AML-193 (cell line): ENCODE measurements at regions not wholly inside any gene's neighbourhood (a gene's known extent, or its start where the extent isn't known, plus 50 kb on each side); places are given as distances from the start of the nearest gene placed in this dataset.
A peak's percentile ranks its signal among the peaks of the same experiment; 100 is the strongest.
"Not testable (repeated sequence)": the region's sequence is repeated elsewhere in the genome, so short reads cannot be mapped to it uniquely, and the experiment has no call there.

Source experiments
- DNase-seq, 2 experiments: peaks; one replicate each; lab custom pipeline; 2025; lab: John Stamatoyannopoulos, UW

DNA sequence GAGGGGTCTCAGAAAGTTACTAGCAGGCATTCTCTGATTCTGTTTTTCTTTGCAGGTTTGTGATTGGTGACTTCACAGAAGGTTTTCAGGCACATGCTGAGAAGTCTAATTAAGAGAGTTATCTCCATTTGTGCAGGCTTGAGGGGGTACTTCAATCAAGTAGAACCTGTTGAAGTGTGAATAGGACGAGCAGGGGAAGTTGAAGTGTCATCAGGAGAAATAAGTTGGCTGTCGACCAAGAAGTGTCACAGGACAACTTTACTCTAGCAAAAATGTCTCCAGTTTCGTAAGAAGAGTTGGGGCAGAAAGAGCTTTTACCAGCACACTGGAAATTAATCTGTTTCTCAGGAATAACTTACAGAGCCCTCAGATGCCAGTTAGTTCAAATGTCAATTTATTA is 576.5 kb upstream of the SLITRK5 start:
- peak; percentile 60 to 64 for DNase-seq

DNA sequence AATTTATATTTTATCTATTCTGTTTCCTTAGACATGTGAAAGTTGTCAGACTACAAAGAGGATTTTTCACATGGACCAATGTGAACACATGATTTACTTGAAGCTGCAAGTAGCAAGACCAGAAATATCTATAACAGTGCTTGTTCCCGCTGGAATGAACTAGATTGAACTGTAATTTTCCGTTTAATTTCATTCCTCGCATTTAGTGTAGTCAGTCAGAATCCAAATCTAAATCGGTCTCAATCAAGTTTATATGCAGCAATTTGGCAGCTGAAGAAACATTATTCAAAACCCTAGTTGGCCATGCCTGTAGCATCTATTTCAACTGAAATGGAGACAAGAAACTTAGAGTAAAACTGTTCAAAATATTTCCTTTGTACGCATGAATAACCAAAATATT is 570.7 kb upstream of the SLITRK5 start:
- DNase-seq: no peak

DNA sequence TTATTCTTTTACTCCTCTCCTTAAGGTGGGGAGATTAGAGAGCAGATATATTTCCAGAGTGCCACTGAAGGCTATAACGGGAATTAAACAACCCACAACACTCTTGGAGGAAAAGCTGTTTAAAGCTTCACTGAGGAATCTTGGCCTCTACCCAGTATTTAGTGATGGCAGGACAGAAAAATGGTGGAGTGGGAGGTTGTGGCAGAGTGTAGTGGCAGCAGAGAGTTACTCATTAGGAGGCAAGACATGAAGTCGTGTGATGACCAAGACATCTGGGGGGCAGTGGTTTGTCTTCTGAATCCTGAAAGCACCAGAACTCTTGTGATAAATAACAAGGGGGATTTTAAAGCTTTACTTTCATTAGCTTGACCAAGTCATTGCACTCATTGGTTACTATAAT is 563.5 kb upstream of the SLITRK5 start:
- no peak for DNase-seq

DNA sequence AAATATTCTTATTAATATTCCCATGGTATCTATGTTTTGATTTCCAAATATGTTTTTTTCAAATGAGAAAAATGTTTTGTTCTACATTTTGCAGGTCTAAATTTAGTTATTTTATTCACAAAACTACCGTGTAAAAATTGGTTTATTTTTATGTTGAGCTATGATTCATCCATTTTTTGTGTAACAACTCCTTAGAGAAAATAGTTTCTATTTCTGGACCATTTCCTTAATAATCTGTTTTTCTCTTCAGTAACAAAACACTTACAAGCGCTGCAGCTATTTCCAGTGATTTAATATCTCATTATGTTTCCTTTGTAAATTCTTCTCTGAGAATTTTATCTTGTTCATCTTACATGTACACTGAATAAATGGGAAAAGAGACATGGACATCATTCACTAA is 550.7 kb upstream of the SLITRK5 start:
- DNase-seq: no peak

DNA sequence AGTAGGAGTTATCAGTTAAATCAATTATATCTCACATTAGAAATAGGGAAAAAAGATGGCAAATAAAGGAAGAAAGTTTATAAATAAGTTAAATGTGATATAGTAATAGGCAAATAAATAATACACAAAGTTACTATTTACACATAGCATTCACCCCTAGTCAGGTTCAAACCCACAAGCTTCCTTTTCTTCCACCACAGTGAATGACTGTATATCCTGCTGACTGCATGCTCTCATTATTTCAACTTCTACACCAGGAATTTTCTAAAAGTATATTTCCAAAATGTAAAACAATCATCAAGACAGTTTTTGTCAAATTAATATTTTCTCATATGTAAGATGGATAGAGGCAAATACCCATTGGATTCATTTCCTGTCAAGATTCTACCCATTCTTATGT is 548.6 kb upstream of the SLITRK5 start:
- DNase-seq: peak; percentile 34 to 56

DNA sequence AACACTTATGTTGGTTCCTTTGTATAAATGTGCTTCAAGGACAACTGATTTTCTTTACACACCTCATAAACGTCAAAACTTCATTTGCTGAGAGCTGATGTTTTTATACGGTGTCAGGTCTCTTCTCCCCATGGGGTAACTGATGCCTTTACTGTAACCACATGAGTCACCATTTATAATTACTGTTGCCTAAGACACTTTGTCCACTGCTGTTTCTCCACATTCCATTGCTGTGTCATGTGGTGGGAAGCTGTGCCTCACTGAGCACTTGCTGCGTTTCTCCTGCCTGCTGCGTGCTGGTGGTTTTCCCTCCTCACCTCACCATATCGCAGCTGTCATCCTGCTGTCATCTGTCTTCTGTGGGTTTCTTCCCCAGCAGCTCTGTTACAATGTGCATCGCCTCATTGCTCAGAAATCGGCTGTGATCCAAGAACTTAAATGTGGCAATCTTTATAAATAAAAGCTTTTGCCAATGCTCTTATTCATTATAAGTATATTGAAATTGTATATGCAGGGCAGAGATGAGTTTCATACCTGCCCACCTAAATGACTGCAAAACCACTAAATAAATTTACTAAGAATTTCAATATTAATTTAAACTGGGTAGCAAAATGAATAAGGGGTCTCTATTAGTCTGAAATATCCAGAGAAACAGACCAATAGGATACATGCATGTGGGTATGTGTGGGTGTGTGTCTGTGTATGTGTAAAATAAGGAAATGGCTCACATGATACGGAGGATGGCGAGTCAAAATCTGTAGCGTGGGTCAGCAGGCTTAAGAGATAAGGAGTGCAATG is 547.0 kb upstream of the SLITRK5 start:
- DNase-seq: peak; percentile 99 to 100

DNA sequence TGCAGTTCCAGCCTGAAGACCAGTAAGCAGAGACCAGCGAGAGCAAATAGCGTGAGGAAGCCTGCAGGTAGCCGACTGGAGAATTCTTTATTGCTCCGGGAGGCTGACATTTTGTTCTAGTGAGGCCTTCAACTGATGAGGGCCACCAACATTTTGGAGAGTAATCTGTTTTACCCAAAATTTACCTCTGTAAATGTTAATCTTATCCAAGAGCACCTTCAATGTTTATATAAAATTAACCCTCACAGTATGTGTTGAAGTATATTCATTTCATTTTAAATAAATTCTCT is 546.4 kb upstream of the SLITRK5 start:
- no peak for DNase-seq

DNA sequence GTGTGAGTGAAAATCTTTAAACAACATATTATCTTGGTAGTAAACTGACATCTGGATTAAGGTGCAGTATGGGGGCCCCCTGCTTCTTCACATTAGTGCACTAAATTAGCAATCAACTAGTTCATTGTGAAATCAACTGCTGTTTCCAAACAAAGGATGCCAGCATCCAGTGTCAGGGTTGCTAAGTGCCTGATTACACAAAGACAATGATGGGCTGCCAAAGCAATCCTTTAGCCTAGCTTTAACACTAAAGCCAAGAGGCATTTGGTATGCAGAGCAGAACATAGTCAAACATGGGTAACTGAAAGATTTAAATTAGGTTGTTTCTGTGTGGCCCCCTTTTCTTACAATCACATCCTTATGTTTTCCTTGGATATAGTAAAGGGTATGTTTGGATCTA is 543.1 kb upstream of the SLITRK5 start:
- DNase-seq: peak; percentile 63 to 78

DNA sequence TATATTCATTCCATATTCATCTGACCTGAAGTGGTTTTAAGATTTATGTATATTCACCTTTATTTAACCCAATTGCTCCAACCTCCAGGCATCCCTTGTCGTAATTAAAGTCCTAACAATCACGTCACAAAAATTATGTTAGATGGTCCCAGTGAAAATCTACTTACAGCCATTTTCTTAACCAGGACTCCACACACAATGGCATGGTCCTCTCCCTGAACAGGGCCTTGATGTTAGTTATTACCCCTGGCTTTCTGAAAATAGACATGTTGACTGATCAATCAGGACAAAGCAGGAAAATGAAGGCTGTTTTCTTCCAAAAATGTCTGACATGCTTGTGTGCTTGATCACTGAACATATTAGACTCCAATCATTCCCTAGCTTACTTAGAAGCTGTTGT is 542.7 kb upstream of the SLITRK5 start:
- DNase-seq: no peak

DNA sequence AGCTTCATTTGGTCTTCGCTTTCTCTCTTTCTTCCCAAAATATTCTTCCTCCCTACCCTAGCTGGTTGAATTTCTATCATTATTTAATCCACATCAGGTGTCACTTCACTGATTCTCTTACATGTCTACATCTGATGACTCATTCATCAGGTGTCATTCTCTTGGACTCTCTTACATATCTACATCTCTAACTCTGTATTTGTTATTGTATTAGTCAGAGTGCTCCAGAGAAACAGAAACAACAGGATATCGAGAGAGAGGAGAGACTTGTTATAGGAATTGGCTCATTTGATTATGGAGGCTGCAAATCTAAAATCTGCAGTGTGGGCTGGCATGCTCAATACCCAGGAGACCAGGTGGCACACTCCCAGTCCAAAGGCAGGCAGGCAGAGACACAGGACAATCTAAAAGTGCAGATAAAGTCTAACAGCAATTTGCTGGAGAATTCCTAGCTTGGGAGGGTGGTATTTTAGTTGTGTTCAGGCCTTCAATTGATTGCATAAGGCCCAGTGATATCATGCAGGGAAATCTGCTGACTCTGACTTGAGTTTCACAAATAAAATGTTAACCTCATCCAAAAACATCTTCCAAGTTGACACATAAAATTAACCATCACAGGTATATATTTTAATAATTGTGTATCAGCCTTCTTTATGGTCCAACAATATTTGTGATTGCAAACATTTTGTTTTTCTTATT is 541.4 kb upstream of the SLITRK5 start:
- DNase-seq: no peak

DNA sequence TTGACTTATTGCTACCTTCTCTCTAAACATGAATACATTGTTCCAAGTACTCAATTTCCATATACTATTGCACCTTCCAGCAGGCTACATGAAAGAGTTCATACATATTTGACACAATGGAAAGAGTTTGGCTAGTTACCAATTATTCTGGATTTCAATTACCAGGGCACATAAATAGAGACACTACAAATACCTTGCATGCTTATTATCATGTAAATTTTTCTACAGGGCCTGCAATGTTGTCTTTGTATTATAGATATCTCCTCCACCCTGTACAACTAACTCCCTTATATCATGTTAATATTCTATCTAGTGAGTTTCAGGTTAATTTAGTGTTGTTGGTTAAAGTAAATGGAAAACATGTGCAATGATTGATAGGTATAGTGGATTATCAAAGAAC is 540.7 kb upstream of the SLITRK5 start:
- DNase-seq: no peak

DNA sequence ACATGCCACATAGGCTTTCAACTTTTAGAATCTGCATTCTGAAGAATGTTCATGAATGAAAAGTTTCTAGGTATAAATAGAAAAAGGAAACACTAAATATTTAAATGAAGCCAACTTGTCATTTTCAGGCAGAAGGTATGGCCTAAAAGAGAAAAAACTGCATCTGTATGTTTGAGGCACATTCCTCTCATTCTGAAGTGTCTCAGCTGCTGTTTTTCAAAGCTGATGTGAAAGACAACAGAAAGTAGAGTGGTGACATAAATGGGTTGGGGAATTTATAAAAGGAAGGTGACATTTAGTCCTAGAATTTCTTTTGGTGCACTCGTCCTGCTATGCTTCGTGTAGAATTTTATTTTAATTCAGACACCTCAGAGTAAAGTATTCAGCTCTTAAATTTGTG is 539.6 kb upstream of the SLITRK5 start:
- DNase-seq: no peak

DNA sequence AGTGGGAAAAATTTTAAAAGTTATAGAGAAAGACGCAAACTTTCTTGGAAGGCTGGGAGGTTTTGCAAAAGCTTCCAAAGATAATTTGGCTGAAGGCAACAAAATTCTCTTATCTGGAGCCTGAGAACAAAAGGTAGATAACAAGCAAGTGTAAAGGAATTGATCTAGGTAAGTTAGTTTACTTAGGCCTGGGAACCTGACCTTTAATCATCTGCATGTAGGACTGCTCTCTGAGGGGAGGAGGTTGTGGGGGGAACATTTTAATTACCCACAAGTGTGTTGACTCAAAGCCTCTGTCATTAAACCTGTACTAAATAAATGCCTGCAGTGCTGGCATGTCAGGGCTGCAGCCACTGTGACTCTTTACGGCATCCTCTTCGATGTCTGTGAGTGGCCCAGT is 532.3 kb upstream of the SLITRK5 start:
- no peak for DNase-seq

DNA sequence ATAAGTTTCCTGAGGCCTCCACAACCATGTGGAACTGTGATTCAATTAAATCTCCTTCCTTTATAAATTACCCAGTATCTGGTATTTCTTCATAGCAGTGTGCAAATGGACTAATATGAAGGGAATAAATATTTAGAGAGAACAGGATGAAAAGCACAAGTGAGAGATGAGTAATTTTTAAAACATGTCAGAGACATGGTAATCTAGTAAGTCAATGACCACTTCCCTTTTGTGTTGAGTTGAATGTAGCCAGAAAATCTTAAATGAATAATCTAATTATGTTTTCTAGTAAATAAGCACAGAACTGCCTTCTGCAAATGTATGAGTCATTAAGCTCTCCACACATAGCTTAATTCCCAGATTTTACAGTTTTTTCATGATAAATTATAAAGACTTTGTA is 524.1 kb upstream of the SLITRK5 start:
- DNase-seq: no peak

DNA sequence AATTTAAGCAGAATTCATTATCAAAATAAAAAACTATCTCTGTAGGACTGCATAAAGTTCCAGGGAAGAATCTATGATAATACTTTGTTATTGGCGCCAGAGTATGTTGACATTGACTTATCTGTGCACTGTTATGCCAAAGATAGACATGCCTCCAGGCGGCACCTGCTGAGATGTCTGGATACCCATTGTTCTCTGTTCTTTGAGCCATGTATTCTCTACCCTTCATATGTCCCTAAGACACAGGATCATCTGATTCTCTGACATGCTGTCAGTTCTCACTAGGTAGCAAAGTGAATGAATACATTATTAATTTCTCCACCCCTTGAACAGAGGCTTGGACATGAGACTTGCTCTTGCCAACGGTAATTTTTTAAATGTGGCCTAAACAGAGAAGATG is 517.8 kb upstream of the SLITRK5 start:
- no peak for DNase-seq

DNA sequence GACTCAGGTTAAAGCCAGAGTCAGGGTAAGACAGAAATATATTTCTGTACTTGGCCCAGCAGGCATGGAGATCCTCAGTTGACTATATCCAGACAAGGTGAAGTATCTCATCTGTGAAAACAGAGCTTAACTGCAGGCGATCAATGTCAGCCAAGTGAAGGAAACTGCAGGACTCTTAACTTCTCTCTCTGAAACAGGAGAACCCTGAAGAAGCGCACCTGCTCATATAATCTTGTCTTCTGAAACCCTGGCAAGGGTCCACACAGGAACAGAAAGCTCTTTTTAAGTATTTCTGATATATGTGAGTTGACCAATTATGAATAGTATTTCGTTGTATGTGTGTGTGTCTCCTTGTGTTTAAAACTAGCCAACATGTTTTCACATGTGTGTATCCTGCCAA is 504.8 kb upstream of the SLITRK5 start:
- DNase-seq: no peak

DNA sequence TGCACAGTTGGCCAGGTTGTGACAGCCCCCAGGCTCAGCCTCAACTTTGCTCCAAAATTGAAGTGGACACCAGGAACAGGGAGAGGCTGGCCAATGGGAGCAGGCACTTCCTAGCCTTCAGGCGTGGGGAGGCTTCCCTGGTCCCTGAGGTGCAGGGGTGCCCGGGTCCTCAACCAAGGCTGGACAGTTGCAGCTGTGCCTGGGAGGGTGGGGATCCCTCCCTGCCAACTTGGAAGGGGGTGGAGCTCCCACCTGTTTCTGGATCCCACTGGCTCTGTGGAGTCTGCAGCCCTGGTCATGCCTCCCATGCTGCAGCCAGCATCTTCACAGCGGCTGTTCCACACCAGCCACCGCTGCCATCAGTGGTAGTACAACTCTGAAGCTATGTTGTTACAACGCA is 502.8 kb upstream of the SLITRK5 start:
- DNase-seq: no peak

DNA sequence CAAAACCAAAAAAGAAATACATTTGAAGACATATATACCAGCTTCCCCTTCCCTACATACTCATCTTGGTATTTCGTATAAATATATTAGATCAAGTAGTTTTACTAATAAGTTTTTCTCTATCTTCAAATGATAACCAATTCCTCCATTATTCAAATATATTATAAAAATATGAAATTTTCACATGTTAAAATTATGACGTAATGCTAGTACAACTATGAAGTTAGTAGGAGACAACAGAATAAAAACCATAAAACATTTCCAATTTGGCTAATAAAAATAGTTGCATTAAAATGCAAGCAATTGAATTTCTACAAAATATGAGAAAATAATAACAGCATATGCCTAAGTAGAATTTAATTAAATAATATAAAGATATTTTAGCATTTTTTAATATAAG is 501.8 kb upstream of the SLITRK5 start:
- no peak for DNase-seq

DNA sequence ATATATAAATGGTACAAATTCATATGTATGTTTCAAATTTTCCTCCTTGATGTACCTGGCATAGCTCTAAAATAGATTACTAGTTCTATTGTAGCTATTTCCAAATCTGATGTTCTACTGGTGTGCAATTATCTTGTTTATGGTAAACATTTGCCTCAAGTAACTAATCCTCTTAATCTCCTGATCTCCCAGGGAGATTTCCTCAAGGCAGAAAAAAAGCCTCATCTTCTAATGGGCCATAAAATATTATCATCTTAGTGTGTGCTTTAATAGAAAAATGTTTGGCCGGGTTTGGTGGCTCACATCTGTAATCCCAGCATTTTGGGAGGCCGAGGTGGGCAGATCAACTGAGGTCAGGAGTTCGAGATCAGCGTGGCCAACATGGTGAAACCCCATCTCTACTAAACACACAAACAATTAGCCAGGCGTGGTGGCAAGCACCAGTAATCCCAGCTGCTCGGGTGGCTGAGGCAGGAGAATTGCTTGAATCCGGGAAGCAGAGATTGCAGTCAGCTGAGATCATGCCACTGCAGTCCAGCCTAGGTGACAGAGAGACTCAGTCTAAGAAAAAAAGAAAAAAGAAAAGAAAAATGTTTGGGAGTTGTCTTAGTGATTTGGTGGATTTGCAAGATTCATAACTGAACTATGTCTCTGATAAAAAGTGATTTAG is 498.9 kb upstream of the SLITRK5 start:
- no peak for DNase-seq

DNA sequence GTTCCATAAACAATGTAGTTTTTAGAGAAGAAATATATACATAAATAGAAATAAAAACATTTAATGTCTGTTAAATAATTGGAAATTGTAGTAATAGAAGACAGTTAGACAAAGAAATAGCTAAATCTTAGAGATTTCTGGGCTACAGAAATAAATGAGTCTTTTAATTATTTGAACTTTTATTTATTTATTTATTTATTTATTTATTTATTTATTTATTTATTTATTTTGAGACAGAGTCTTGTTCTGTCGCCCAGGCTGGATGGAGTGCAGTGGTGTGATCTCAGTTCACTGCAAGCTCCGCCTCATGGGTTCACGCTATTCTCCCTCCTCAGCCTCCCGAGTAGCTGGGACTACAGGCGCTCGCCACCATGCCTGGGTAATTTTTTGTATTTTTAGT is 486.0 kb upstream of the SLITRK5 start:
- not testable (repeated sequence) for DNase-seq

DNA sequence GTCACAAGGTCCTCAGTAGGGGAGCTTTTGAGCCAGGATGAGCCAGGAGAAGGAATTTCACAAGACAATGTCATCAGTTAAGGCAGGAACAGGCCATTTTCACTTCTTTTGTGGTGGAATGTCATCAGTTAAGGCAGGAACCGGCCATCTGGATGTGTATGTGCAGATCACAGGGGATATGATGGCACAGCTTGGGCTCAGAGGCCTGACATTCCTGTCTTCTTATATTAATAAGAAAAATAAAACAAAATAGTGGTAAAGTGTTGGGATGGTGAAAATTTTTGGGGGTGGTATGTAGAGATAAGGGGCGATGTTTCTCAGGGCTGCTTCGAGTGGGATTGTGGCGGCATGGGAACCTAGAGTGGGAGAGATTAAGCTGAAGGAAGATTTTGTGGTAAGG is 484.5 kb upstream of the SLITRK5 start:
- DNase-seq: not testable (repeated sequence)

DNA sequence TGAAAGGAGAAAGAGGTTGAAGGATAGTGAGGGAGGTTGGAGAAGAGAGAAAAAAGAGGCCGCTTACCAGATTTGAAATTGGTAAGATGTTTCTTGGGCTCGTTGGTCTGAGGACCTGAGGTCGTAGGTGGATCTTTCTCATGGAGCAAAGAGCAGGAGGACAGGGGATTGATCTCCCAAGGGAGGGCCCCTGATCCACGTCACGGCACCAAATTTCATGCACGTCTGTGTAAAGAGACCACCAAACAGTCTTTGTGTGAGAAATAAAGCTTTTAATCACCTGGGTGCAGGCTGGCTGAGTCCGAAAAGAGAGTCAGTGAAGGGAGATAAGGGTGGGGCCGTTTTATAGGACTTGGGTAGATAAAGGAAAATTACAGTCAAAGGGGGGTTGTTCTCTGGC is 479.7 kb upstream of the SLITRK5 start:
- not testable (repeated sequence) for DNase-seq

DNA sequence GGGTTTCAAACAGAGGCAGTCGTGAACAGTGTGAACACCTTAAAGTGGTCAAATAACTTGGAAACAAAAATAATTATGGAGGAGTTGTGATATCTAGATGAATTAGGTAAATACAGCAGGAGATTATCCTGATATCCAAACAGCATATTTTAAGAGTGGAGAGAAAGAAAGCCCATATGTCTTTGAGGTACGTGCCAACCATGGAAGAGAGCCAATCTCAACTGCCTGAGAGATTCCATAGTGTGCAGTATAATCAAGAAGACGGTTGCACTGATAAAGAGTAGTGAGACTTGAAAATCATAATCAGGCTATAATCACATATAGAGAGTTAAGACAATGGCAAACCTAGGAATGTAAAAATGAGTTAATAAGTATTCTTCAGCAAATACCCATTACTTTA is 472.8 kb upstream of the SLITRK5 start:
- DNase-seq: no peak
